K562 (cell line): ENCODE measurements at regions not wholly inside any gene's neighbourhood (a gene's known extent, or its start where the extent isn't known, plus 50 kb on each side); places are given as distances from the start of the nearest gene placed in this dataset.

Source experiments
- ATAC-seq: fragments of 200-7000 bp; cut with Tn5 transposase; 3 replicates; pipeline ENCODE4 v1.9.1; 2020; ENCODE audit warnings: moderate library complexity
- BruUV-seq: library from RNA; stranded (reverse); fragments of 400-500 nt; replicated peaks from 2 replicates; lab custom pipeline; 2021; lab: Mats Ljungman, UMichigan
- CTCF ChIA-PET: fragments of 300-600 bp; formaldehyde crosslinking; extraction: SDS; loops from one replicate; lab custom pipeline; 2021; ENCODE audit warnings: low intra/inter-chr PET ratio; lab: Yijun Ruan, JAX
- POLR2A ChIA-PET: fragments of 300-600, 350-650 bp; sonication (Branson Sonifier 250); formaldehyde crosslinking; extraction: SDS; loops from one replicate; lab custom pipeline; 2021; ENCODE audit warnings: antibody characterized with exemption, inconsistent platforms; lab: Yijun Ruan, JAX
- DNase-seq, 4 experiments: peaks; one replicate each; pipeline versions ENCODE4 v3.0.0 to v3.0.0-alpha.2; 2011 to 2018; ENCODE audit warnings: low spot score in 3 of 4, mixed read lengths in 3 of 4; ENCODE audit errors: extremely low read depth in 1 of 4
- FAIRE-seq: peaks from 2 replicates; lab custom pipeline; 2011; peaks lifted over from hg19 to GRCh38; lab: Jason Lieb, UNC
- H2AFZ ChIP-seq: 2 replicates; pipeline ENCODE4 v1.6.0; 2011; ENCODE audit warnings: low read depth, low read length, control low read depth, inconsistent platforms
- H3K27ac ChIP-seq: fragments of 200-600 bp; 3 replicates; pipeline ENCODE4 v1.8.0; 2011; ENCODE audit warnings: low read depth, mild to moderate bottlenecking, control low read depth, inconsistent platforms, low read length, moderate library complexity, mixed read lengths; ENCODE audit errors: extremely low read depth
- H3K27me3 ChIP-seq, 2 experiments: fragments of 300-600 bp in 1 of 2; 2 replicates in 1 of 2; 3 replicates in 1 of 2; pipeline versions ENCODE4 v1.6.0 to v1.8.0; 2011; ENCODE audit warnings: inconsistent platforms in 2 of 2, low read length in 2 of 2, mild to moderate bottlenecking in 1 of 2, mixed read lengths in 1 of 2, moderate library complexity in 1 of 2; ENCODE audit not compliant: control insufficient read depth in 2 of 2, insufficient read depth in 2 of 2
- H3K36me3 ChIP-seq: fragments of 300-600 bp; 3 replicates; pipeline ENCODE4 v1.8.0; 2011; ENCODE audit warnings: mild to moderate bottlenecking, low read length, inconsistent platforms; ENCODE audit not compliant: control insufficient read depth, insufficient read depth
- H3K4me1 ChIP-seq, 2 experiments: fragments of 200-600 bp in 1 of 2; replicated peaks in 1 of 2; 2 replicates in 1 of 2; 3 replicates in 1 of 2; pipeline versions ENCODE4 v1.5.1 to v1.8.0; 2011; ENCODE audit warnings: inconsistent platforms in 2 of 2, low read length in 2 of 2, mild to moderate bottlenecking in 1 of 2, mixed read lengths in 1 of 2, moderate library complexity in 1 of 2; ENCODE audit not compliant: control insufficient read depth in 2 of 2, insufficient read depth in 2 of 2
- H3K4me2 ChIP-seq: 2 replicates; pipeline ENCODE4 v1.6.1; 2011; ENCODE audit warnings: low read length, control low read depth, inconsistent platforms, mixed read lengths; ENCODE audit not compliant: insufficient read depth
- H3K4me3 ChIP-seq: fragments of 200-600 bp; sonication (generic), shearing (Covaris generic); 2 replicates; pipeline ENCODE4 v1.5.1; 2016; ENCODE audit warnings: control low read depth, inconsistent platforms
- H3K79me2 ChIP-seq: fragments of 200-600 bp; 3 replicates; pipeline ENCODE4 v1.8.0; 2011; ENCODE audit warnings: low read length, inconsistent platforms; ENCODE audit not compliant: control insufficient read depth, insufficient read depth
- H3K9ac ChIP-seq, 2 experiments: 2 replicates each; pipeline versions ENCODE4 v1.6.0 to v1.6.1; 2011; ENCODE audit warnings: low read depth in 2 of 2, low read length in 2 of 2, control low read depth in 1 of 2, inconsistent platforms in 1 of 2, mild to moderate bottlenecking in 1 of 2, mixed read lengths in 1 of 2; ENCODE audit not compliant: insufficient read depth in 1 of 2
- H3K9me1 ChIP-seq: one replicate; pipeline ENCODE4 v1.6.0; 2011; ENCODE audit warnings: inconsistent platforms, mild to moderate bottlenecking, low read length, moderate library complexity; ENCODE audit not compliant: control insufficient read depth, insufficient read depth
- H3K9me3 ChIP-seq: replicated peaks from 2 replicates; pipeline ENCODE4 v1.5.1; 2011; ENCODE audit warnings: low read depth, low read length, inconsistent platforms; ENCODE audit not compliant: control insufficient read depth, insufficient read depth
- H4K20me1 ChIP-seq: replicated peaks from 2 replicates; pipeline ENCODE4 v1.6.1; 2011; ENCODE audit warnings: low read length, inconsistent platforms, mixed read lengths; ENCODE audit not compliant: control insufficient read depth, insufficient read depth
- FOXP4 ChIP-seq: sonication (generic); formaldehyde crosslinking; IDR thresholded peaks from 2 replicates; pipeline ENCODE4 v1.8.0; 2022; ENCODE audit warnings: mild to moderate bottlenecking, missing genetic modification reagents, borderline replicate concordance
- HNRNPUL1 ChIP-seq: fragments of 200-400 bp; formaldehyde crosslinking; IDR thresholded peaks from 2 replicates; pipeline ENCODE4 v1.6.1; 2017; ENCODE audit warnings: low read length
- PRDM10 ChIP-seq: fragments of 450-650 bp; IDR thresholded peaks from 2 replicates; pipeline ENCODE4 v1.6.1; 2018; ENCODE audit not compliant: partially characterized antibody
- RB1 ChIP-seq: fragments of 450-650 bp; IDR thresholded peaks from 2 replicates; pipeline ENCODE4 v1.6.1; 2017; ENCODE audit warnings: low read depth, mild to moderate bottlenecking
- SETDB1 ChIP-seq: IDR thresholded peaks from one replicate; pipeline ENCODE4 v1.6.1; 2012; ENCODE audit warnings: low read length, control low read depth, inconsistent platforms
- TCFL5 ChIP-seq: fragments of 250-450 bp; sonication (Bioruptor Pico); conservative IDR thresholded peaks from 2 replicates; pipeline ENCODE4 v1.6.1; 2021; ENCODE audit warnings: mild to moderate bottlenecking, moderate library complexity, matching md5 sums
- ZBTB33 ChIP-seq: sonication (generic); formaldehyde crosslinking; IDR thresholded peaks from 2 replicates; pipeline ENCODE4 v1.8.1; 2023; ENCODE audit warnings: mild to moderate bottlenecking, missing genetic modification reagents
- ZZZ3 ChIP-seq: fragments of 450-650 bp; IDR thresholded peaks from 2 replicates; pipeline ENCODE4 v1.6.1; 2016; ENCODE audit warnings: antibody characterized with exemption, mild to moderate bottlenecking, moderate library complexity
- WGBS: fragments of 100-300 bp; shearing (Covaris generic); methylation state at CpG from one replicate; pipeline ENCODE4 v1.1.6; 2016; ENCODE audit warnings: low coverage, mixed read lengths; ENCODE audit not compliant: insufficient coverage; ENCODE audit errors: missing lambda C conversion rate; 5-methylcytosine and 5-hydroxymethylcytosine counted together
- in situ Hi-C: fragments of 300-500 bp; cut with MboI; formaldehyde crosslinking; loops from 4 replicates; pipeline ENCODE4 v1.15.0; 2018; ENCODE audit warnings: inconsistent platforms, mixed read lengths
- intact Hi-C: fragments of 100-400 bp; cut with micrococcal nuclease; formaldehyde crosslinking; loops from 2 replicates; pipeline ENCODE4 v1.14.2; 2022

- ATAC-seq, result no peak
- Histone ChIP-seq H3K36me3 (no peaks in the 10 kb centered on the region), H4K20me1 (no peaks in the 10 kb centered on the region), H3K4me3 (no peak overlapping the region), H3K4me2 (no peak overlapping the region), H3K4me1 (no peaks in the 10 kb centered on the region), H3K9me1 (no peaks in the 10 kb centered on the region), H3K9me3 (no peaks in the 10 kb centered on the region), H3K27ac (no peak overlapping the region), H3K79me2 (no peaks in the 10 kb centered on the region), H3K27me3 (peaks cover 18 to 40% of the 10 kb centered on the region in 2 experiments; a peak in 4 of 5 replicates), H2AFZ (no peak overlapping the region), H3K9ac (no peak overlapping the region)
- intact Hi-C loops (no loop called here), in situ Hi-C loops (no loop called here)
- TF ChIP-seq PRDM10 (no peak), ZBTB33 (CRISPR knock-in tag) (no peak), ZZZ3 (no peak), TCFL5 (CRISPR knock-in tag) (no peak), FOXP4 (CRISPR knock-in tag) (no peak), RB1 (no peak), SETDB1 (no peak), HNRNPUL1 (no peak)
- no TSS peak for BruUV-seq
- no peak for FAIRE-seq
- POLR2A ChIA-PET, result no interaction called here
- DNase-seq, result no peak
- WGBS, result 0% methylated on average over 7 of the region's 7 CpGs
- CTCF ChIA-PET, result no interaction called here
These were observed 238.1 kb upstream of the CDH5 start for GRCh38 chr16:66128371-66128770.
